HG03196 (cell line): ENCODE measurements at regions not wholly inside any gene's neighbourhood (a gene's known extent, or its start where the extent isn't known, plus 50 kb on each side); places are given as distances from the start of the nearest gene placed in this dataset.
"Not testable (repeated sequence)": the region's sequence is repeated elsewhere in the genome, so short reads cannot be mapped to it uniquely, and the experiment has no call there.

ENCODE experiments used
- ATAC-seq: cut with Tn5 transposase; IDR thresholded peaks from one replicate; pipeline ENCODE4 v1.9.1; 2021; ENCODE audit not compliant: unreplicated experiment

DNA sequence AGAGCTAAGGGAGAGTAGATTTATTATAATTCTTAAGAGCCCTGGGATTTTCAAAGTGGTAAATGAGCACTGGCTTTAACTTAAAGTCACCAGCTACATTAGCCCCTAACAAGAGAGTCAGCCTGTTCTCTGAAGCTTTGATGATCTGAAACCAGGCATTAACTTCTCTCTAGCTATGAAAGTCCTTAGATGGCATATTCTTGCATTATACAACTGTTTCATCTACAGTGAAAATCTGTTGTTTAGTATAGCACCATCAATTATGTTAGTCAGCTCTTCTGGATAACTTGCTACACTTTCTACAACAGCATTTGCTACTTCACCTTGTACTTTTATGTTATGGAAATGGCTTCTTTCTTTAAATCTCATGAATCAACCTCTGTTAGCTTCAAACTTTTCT is 1046.7 kb downstream of the HACE1 start:
- no peak for ATAC-seq

DNA sequence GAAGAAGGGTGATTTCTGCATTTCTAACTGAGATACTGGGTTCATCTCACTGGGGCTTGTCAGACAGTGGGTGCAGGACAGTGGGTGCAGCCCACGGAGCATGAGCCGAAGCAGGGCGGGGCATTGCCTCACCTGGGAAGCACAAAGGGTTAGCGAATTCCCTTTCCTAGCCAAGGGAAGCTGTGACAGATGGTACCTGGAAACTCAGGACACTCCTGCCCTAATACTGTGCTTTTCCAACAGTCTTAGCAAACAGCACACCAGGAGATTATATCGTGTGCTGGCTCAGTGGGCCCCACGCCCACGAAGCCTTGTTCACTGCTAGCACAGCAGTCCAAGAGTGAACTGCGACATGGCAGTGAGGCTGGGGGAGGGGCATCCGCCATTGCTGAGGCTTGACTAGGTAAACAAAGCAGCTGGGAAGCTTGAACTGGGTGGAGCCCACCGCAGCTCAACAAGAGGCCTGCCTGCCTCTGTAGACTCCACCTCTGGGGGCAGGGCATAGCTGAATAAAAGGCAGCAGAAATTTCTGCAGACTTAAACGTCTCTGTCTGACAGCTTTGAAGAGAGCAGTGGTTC is 1057.7 kb downstream of the HACE1 start:
- not testable (repeated sequence) for ATAC-seq

DNA sequence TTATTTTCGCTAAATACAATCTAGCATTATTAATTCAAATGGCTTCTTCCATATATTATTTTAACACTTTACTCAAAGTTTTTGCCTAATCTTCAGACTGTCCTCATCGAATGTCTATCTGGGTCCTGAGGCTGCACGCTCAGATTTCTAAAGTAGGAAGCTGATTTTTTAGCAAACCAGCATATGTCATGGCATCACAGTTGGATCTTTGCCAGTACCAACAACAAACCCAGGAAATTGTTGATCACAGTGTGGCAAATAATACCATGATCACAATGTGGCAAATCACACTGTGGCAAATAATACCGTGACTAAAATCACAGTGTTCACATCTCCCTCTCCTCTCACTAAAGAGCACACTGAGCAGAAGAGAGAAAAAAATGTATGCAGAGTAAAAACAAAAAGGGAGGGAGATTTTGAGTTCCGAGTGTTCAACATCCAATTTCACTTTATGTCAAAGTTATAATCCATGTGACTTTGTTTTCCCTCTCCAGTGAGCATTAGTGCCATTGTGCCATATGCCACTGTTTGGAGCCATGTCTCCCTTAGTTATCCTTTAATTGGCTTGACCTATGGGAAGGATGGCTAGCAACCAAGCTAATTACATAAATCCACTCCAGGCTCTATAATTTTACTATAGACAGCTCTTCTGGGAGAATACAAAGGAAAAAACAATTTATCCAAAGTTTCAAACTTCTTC is 1059.6 kb downstream of the HACE1 start:
- ATAC-seq: no peak

DNA sequence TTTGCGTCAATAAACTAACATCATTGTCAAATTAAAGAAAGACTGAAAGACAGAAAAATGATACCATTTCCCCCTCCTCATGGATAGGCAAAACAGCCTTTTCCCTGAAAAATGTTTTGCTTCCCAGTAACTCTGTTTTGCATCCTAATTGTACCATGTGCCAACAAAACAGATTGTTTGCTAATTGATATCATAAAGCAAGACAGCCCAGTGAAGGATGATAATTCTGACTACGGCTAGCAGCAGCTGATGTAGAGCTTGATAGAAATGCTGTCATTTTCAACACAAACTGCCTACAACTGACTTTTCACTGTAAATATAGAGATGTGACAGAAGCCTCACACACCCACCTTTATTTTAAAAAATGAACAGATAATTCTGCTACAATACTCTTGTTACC is 1061.6 kb downstream of the HACE1 start:
- no peak for ATAC-seq

DNA sequence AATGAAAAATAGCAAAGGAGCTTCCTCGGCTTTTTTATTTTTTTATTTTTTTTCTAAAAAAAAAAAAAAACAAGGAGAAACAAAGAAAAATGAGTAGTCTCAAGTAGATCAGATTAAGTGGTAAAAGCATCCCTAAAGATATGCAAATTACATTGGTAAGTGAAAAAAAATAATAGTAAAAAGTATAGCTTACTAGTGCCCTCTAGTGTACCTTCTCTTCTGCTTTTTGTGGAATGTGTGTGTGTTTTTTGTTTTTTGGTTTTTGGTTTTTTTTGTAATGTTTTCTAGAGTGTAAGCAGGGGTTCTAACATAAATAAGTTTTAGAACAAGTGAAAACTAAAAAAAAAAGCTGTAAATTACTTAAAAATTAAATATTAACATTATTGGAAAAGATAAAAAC is 1062.0 kb downstream of the HACE1 start:
- ATAC-seq: no peak

DNA sequence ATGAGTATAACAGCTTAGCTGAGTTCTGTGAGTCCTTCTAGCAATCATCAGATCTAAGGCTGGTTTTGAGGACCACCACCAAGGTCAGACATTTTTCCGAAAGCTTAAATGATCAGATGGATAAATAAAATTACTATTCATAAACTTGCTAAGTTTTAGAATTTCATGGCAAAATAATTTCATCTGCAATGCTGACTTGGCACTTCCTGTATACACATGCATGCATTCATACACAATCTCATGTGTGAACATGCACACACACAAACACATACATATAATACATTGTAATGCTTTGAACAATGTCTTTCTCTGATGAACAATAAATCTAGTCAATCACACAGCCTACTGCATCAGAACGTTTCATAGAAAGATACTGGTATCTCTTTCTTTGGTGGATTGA is 1068.3 kb downstream of the HACE1 start:
- no peak for ATAC-seq

DNA sequence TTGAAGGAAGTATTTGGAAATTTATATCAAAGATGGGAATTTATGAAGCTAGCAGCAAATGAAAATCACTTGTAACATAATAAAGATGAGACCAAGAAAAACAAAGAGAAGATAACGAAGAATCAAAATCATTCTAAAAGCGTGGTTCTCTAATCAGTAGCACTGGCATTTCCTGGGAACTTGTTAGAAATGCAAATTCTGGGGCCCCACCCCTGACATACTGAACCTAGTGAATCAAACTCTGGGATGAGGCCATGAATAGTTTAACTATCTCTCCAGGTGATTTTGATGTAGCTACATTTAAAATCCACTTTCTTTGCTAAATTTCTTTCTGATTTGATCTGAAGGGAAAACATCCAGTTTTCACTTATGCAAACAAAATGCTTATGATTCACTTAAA is 1075.6 kb downstream of the HACE1 start:
- no peak for ATAC-seq

DNA sequence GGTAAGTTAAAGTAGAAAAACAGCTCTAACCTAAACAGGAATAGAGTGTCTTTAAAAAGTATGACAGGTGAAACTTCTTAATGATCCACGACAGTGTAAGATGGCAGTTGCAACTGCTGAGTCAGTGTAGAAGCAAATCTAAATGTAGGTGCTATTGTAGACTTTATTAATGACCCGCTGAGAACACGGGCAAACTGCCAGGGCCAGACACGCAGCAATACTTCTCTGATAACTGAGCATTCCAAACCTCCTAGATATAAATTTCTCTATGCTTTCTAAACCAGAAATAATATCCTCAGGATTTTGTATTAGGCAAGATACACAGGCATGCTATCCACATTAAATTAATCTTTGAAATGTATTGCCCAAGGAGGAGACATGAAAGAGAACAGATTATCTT is 1076.4 kb downstream of the HACE1 start:
- no peak for ATAC-seq

DNA sequence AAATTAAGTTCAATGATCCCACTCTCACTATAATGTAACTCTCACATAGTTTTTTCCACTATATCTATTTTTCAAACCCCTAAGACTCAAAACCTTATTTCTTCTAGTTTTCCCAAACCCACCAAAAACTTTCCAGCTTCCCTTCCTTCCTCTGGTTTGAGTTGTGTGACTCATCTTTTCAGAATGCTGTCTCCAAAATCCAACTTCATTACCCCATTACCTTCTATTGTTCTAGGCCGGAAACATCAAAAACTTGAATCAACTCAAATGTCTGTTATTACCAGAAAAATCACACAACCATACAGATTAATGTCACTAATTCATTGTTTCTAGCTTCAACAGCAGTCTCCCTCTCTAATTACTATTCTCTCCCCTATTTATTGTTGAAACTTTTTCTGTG is 1090.3 kb downstream of the HACE1 start:
- no peak for ATAC-seq

DNA sequence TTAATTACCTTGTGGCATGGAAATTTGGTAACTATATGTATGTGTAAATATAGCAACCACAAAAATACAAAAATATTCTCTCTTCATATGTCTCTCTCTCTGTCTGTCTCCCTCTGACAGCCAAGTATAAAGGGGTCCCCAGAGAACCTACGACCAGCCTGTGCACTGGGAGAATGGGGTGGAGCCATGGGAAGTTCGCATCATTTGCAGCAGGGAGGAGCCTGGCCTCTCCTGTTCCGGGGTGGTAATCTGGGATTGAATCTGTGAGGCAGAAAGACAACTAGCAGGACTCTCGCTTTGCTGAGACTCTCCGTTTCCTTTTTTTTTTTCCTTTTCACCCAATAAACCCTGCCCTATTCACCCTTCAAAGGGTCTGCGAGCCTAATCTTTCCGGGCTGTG is 1109.1 kb downstream of the HACE1 start:
- no peak for ATAC-seq

DNA sequence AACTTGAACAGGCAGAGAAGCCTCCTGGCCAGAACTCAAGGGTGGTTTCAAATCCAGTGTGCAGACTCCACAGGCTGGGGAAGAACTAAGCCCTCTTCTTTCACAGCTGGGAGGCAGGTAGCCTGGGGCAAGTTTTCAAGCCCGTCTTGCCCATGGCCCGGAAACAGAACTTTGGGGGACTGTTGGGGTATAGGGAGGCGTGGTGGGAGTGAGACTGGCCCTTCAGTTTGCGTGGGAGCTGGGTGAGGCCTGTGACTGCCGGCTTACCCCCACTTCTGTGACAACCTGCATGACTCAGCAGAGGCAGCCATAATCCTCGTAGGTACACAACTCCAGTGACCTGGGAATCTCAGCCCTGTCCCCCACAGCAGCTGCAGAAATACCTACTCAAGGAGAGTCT is 1125.7 kb downstream of the HACE1 start:
- no peak for ATAC-seq

DNA sequence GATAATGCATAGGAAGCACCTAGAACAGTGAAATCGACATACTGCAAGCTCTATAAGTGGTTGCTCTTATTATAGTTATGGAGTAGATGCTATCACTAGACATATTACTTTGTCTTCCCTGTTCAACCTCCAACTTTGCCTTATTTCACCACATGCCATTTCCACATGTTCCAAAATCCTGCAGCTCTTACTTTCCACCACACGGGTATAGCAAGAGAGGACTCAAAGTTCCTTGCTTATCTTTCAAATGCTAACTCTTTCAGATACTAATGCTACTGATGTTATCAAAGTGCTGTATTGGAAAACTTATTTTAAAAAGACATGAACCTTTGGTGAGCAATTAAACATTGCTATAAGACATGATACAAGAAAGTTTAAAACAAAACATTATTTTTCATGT is 1130.1 kb downstream of the HACE1 start:
- ATAC-seq: no peak

DNA sequence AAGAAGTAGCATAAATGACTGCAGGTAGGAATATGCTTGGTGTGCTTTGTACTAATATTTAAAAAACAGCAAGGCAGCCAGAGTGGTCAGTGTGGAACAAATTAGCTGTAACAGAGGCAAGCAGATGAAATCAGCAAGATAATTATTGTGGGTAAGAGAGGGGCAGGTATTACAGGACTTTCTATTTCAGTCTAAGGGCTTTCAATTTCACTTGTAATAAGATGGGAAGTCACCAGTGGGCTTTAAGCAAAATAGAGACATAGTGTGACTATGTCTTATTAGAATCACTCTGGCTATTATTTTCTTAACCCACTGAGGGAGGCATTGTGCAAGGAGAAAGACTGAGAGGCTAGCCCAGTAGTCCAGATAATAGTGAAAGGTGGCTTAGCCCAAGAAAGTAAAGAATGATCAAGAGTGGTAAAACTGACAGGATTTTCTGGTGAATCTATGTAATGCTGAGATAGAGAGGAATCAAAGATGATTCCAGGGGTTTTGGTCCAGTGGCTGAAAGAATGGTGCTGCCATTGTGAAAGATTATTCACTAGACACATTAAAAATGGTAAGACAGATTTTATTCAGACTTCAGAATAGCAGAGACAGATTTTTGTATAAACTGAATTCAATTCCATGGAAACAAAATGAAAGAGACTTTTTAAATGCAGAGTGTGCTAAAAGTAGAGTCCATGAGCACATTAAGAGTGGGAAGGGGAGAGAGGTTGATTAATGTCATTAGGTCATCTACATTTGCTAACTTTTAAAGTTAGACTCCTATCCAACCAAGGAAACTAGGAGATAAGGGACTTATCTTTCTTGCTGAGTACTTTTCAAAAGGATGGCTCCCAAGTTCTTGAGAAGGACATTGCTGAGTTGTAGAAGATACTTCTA is 1136.0 kb downstream of the HACE1 start:
- ATAC-seq: peak; percentile 87

DNA sequence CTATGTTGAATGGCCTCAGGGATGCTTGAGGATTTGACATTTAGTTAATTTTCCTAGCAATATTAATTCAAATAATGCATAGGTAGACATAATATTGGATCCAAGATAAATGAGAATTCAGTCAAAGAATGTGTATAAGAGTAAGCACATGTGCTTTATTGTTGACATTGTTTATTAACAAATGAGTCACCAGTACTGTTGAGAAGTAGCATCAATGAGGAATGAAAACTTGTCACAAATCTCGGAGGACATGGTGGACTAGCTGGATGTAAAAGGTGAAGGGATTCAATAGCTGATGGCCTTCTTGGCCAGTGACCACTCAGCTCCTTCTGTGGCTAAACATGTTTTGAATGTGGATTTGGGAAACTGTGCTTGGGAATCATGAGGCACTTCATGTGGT is 1137.0 kb downstream of the HACE1 start:
- ATAC-seq: no peak

DNA sequence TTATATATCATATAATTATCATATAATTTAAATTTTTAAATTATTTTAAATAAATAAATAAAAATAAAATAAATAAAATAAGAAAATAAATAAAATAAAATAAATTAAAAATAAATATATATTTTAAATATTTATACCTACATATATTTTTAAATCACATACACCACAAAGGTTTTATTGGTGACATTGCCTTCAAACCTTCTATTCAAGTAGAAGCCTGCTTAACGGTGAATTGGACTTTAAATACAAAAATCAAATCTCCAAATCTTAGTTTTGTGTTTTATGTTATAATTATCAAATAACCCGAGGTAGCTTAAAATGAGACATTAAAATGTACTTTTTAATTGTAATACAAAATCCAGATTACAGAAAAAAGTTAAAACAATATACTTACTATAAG is 1137.8 kb downstream of the HACE1 start:
- no peak for ATAC-seq

DNA sequence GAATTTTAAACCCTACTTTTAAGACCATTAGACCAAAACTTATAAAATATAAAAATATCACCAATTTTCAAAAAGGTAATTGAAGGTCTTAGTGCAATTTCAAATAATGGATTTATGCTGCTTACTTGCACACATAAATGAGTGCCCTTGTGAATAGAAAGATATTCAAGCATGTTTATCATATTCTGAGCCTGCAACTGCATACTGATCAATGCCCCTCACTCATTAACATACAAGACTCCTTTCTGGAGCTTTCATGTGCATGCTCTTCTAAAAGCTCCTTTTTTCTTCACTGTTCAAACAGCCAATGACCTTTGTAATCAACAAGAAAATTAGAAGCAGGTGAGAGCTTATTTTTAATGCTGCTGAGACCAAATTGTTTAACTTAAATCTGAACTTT is 1139.3 kb downstream of the HACE1 start:
- no peak for ATAC-seq

DNA sequence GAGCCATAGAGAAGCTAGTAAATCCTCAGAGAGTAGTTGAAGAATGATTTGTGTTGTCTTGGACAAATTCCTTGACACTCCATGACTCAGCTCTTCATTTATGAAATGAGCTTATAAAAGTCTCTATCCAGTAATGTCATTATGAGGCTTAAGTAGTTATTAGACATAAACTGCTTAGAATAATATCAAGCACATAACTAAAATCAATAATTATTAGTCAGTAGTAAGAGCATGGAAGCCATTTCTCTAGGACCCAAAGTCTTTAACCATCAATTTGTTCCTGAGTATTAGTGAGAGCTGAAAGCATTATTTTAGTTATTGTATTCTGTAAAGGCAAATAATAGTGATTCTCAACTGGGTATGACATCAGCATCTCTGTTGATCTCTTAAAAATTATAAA is 1140.2 kb downstream of the HACE1 start:
- no peak for ATAC-seq

DNA sequence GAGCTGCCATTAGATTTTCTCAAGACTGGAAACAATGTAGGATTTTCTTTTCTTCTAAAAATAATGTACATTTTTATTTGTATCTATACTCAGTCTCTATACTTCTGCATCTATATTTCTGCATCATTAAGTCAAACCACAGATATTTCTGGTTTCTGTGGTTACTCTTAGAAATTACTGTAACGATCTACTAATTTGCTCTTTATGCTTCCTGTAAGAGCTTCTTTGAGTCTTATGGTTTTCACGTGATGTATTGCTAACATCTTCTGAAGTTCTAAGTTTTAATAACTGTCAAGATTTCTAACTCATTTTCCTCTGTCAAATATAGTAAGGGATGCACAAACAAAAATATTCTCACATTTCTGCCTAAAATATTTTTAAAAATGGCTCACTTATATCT is 1144.5 kb downstream of the HACE1 start:
- no peak for ATAC-seq

DNA sequence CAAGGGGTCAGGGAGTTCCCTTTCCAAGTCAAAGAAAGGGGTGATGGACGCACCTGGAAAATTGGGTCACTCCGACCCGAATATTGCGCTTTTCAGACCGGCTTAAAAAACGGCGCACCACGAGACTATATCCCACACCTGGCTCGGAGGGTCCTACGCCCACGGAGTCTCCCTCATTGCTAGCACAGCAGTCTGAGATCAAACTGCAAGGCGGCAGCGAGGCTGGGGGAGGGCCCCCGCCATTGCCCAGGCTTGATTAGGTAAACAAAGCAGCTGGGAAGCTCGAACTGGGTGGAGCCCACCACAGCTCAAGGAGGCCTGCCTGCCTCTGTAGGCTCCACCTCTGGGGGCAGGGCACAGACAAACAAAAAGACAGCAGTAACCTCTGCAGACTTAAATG is 1150.5 kb downstream of the HACE1 start:
- not testable (repeated sequence) for ATAC-seq

DNA sequence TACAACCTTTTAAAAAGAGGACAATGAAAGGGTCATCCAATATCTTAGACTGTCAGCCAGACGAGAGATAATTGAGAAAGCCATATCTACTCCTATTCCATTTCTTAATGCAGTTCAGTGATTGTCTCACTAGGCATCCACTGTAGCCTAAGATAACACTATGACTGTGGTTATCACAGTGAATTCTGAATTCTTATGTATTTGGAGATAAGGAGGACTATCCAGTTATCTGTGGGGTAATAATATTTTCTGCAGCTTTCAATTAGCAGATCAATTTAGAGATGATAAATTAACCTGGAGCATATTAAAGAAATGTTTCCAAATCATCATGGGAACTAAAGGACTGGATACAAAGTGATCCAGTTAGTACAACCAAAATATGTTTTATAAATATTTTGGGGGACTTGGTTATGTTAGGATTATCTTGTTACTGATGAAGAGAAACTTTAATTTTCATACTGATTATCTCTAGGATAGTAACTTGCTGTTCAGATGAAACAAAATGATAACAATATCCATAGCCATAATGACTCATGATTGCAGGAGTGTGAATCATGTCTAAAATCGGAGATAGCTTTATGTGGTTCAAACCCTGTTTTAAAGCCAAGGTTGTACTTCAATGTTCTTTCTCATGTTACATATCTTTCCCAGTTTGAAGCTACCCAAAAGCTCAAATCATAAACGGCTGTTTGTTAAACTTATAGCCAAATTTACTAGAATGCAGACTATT is 1152.0 kb downstream of the HACE1 start:
- no peak for ATAC-seq

DNA sequence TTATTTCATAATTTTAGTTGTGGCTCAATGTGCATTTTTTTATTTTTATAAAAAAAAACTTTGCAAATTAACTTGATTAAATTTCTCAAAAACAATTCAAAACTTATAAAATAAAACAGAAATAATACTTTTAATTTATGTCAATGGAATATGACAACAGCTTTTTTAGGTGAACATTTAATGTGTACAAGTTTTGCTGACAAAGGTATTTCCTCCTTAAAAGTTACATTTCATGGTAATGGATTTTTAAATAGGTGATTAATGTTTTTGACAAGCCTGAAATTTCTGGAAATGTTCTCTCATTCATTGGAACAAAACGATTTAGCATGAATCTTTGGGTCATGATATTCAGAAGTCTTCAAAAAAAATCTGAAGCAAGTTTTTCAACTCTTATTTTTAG is 1160.0 kb downstream of the HACE1 start:
- no peak for ATAC-seq

DNA sequence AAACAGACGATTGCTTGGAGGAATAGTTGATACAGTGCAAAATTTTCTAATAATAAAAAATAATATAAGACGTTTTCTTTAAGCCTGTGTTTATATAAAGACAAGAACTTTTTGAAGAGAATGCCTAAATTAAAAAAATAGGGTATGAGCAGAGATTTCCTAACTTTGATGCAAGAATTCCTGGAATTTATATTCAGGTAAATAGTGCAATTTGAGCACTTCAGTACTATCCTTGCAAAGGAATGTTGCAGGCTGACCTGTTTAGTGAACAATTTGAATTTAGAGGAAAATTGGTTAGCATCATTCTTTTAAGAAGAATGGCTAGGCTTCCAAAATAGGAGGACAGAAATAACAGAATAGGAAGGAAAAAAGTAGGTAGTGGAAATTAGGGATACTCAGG is 1172.3 kb downstream of the HACE1 start:
- ATAC-seq: no peak
